ENCODE measurements at regions not wholly inside any gene's neighbourhood (a gene's known extent, or its start where the extent isn't known, plus 50 kb on each side); places are given as distances from the start of the nearest gene placed in this dataset.
"Not testable (repeated sequence)": the region's sequence is repeated elsewhere in the genome, so short reads cannot be mapped to it uniquely, and the experiment has no call there.

DNA sequence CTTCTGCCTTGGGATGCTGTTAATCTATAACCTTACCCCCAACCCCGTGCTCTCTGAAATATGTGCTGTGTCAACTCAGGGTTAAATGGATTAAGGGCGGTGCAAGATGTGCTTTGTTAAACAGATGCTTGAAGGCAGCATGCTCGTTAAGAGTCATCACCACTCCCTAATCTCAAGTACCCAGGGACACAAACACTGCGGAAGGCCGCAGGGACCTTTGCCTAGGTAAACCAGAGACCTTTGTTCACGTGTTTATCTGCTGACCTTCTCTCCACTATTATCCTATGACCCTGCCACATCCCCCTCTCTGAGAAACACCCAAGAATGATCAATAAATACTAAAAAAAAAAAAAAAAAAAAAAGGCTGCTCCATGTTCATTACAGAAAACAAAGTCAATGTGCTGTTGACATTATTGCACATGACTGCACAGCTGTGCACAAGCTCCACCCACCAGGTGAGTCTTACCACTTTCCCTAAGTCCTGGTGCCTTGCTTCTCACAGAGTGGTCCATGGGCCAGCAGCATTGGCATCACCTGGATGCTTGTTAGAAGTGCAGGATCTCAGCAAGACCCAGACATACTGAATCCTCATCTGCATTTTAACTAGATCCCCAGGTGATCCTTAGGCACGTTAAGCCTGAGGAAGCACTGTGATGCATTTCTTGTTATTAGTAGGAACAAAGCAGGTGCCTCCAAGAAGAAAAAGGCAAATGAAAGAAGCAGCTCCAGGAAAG, 127.0 kb downstream of the TMX1 start:
- not testable (repeated sequence) for H3K27me3 Mint-ChIP-seq, H3K4me1 Mint-ChIP-seq, H3K4me3 Mint-ChIP-seq, H3K9me3 Mint-ChIP-seq, H3K27ac Mint-ChIP-seq, H3K36me3 Mint-ChIP-seq

DNA sequence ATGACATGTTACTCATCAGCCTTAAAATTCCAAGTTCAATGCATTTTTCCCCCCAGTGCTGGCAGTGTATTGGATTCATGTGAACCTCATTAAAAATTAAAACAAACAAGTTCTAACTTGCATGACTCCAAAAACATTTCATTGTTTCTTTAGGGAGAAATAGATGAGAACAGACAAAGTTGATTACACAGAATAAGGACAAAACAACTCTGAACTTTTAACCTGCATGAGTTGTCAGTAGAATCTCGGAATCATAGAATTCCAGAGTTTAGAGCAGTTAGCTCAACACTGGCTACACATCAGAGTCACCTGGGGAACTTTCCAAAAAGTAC, 127.5 kb downstream of the TMX1 start:
- H3K4me1 Mint-ChIP-seq: no peaks in the 10 kb centered on the region
- H3K4me3 Mint-ChIP-seq: no peak overlapping the region
- H3K27me3 Mint-ChIP-seq: no peaks in the 10 kb centered on the region
- peaks cover 0 to 3% (median 0%) of the 10 kb centered on the region in 3 donors for H3K9me3 Mint-ChIP-seq
- H3K27ac Mint-ChIP-seq: no peak overlapping the region
- no peaks in the 10 kb centered on the region for H3K36me3 Mint-ChIP-seq

DNA sequence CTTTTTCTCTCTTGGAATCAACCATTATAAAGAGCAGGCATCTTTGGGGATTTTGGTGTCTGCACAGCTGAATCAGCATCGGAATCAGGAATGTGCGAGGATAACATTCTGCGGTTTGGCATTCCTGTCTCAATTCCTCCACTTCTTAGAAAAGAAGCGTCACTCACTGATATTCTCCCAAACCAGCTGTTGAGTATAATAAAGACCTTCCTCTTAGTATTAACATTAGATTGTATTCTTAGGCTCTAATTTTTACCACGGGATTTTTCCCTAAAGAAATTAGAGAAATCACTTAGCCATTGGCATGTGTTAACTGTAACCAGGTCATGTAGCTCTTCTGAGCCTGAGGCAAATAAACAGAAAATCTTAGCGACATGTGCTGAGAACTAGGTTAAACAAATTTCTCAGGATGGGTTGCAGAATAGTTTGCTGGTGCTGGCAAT, 128.7 kb downstream of the TMX1 start:
- no peaks in the 10 kb centered on the region for H3K4me1 Mint-ChIP-seq
- no peaks in the 10 kb centered on the region for H3K27me3 Mint-ChIP-seq
- no peak overlapping the region for H3K4me3 Mint-ChIP-seq
- H3K9me3 Mint-ChIP-seq: peaks cover 0 to 4% (median 0%) of the 10 kb centered on the region in 3 donors
- no peaks in the 10 kb centered on the region for H3K36me3 Mint-ChIP-seq
- H3K27ac Mint-ChIP-seq: no peak overlapping the region

DNA sequence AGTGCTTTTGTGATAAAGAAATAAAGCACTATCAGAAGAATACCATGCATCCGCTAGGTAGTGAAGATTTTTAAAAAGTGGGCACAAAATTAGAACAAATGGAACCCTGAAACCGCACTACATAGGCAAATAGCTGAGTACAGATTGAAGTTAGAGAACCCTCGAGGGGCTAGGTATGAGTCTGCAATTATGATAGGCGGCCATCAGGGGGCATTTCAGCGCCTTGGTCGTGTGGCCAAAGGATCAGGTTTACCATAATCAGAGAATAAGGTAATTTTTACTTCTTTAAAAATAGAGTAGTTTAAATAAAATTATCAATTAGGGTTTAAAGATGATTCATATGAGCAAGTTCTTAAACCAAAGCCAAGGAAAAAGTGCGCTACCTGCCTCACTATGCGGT, 129.8 kb downstream of the TMX1 start:
- no peak overlapping the region for H3K27ac Mint-ChIP-seq
- H3K4me1 Mint-ChIP-seq: no peaks in the 10 kb centered on the region

DNA sequence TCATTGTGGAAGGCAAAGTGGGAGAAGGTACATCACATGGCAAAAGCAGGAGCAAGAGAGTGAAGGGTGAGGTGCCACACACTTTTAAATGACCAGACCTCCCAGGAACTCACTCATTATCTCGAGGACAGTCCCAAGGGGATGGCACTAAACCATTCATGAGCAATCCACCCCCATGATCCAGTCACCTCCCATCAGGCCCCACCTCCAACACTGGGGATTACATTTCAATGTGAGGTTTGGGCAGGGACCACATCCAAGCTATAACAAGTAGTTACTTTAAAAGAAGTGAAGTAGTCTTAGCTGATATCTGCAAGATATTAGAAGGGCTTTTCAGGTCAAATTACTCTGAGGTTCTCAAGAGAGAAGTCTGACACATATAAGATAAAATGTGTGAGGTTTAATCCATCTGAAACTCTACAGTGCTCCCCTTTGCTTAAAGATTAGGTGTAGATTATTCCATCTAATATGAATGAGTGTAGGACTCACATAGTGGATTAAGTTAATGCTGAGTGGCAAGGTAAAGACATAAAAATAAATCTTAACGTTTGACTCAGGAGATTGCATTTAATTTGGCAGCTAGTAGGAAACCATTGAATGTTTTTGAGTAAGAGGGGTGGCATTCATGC, 130.8 kb downstream of the TMX1 start:
- H3K36me3 Mint-ChIP-seq: no peaks in the 10 kb centered on the region
- no peak overlapping the region for H3K4me3 Mint-ChIP-seq
- no peak overlapping the region for H3K27ac Mint-ChIP-seq
- H3K9me3 Mint-ChIP-seq: peaks cover 0 to 4% (median 0%) of the 10 kb centered on the region in 3 donors
- no peaks in the 10 kb centered on the region for H3K27me3 Mint-ChIP-seq
- no peaks in the 10 kb centered on the region for H3K4me1 Mint-ChIP-seq

More for the DNA sequence above, 129.8 kb downstream of the TMX1 start:
- H3K36me3 Mint-ChIP-seq: no peaks in the 10 kb centered on the region
- no peak overlapping the region for H3K4me3 Mint-ChIP-seq
- peaks cover 0 to 4% (median 0%) of the 10 kb centered on the region in 3 donors for H3K9me3 Mint-ChIP-seq
- no peaks in the 10 kb centered on the region for H3K27me3 Mint-ChIP-seq

DNA sequence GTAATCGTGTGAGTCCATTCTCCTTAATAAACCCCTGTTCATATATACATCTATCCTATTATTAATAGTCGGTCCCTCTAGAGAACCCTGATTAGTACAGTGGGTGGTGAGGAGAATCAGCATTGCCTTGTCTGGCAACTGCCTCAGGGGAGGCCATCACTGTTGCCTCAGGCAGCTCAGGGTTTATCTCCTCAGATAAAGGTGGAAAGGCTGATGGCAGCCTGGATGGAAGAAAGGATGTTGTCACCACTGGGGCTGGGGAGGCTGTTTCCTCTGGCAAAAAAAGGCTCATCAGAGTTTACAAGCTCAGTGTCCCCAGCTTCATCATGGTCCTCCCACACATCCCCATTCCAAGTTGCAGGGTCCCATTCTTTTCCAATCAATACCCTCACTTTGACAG, 137.1 kb downstream of the TMX1 start:
- H3K4me1 Mint-ChIP-seq, H3K36me3 Mint-ChIP-seq, H3K9me3 Mint-ChIP-seq, H3K4me3 Mint-ChIP-seq, H3K27me3 Mint-ChIP-seq, H3K27ac Mint-ChIP-seq: not testable (repeated sequence)

DNA sequence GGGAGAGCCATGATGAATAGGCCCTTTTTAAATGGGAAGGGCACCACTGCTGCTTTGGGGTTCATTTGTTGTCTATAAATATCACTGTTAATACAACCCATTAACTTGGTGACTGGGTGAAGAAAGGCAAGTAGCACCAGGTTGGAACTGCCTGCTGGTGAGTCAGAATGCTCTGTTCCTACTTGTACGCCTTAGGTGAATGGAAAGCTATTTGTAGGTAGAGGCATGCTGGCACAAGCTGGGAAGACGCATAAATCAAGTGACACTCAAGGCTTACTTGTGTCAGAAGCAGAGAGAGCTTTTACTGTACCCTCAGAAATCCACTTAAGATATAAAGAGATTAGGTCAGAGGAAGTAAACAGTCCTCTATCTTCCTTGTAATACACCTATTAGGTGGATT, 142.5 kb downstream of the TMX1 start:
- Mint-ChIP-seq H3K27me3 (peaks cover 1% of the 10 kb centered on the region), H3K9me3 (no peaks in the 10 kb centered on the region), H3K4me1 (no peaks in the 10 kb centered on the region), H3K36me3 (no peaks in the 10 kb centered on the region), H3K4me3 (no peak overlapping the region), H3K27ac (no peak overlapping the region)

DNA sequence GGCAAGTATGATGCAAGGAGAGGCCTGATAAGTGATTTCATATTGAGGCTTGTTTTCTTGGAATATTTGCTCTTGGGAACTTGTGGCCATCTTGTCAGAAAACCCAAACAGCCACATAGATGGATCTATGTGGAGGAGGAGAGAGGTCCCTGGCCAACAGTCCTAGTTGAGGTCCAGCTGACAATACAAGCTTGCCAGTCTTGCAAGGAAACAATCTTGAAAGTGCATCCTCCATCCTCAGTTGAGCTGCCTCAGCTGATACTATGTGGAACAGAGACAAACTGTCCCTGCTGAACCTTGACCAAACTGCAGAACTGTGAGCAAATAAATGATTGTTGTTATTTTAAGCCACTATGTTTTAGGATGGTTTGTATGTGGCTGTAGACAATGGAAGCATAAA, 146.4 kb downstream of the TMX1 start:
- Mint-ChIP-seq H3K9me3 (peaks cover 0 to 4% (median 2%) of the 10 kb centered on the region in 3 donors), H3K4me1 (no peaks in the 10 kb centered on the region), H3K27me3 (peaks cover 1% of the 10 kb centered on the region), H3K36me3 (no peaks in the 10 kb centered on the region), H3K4me3 (no peak overlapping the region), H3K27ac (no peak overlapping the region)

DNA sequence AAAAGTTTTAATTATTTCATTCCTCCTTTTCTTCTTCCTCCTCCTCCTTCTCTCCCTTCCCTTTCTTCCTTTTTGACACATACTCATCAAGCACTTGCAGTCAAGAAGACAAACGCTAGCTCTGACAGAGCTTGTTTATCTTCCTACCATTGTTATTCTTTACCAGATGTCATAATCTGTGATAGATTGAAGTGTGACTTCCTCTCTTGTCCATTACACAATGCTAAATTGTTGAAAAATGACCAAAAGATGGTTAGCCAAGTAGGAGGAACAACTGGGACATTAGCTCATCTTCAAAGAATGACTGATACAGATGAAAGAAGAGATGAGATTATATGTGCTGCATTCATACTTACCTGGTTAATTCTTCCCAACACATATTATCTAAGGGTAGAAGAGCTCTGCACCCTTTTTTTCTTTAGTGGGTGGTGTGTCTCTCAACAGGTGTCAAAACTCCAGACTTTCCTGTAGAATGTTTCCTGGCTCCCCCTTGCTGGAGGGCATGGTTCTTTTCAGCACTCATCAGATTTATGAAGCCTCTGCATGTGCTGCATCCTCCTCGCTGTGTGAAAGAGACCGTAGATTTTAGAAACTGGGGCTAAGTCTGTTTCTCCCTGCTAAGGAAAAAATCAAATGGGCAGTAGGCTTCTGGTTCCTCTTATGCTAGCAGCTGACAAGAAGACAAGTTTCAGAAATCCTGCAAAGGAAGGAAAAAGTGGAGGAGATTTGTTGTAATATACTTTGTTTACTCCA, 147.1 kb downstream of the TMX1 start:
- peaks cover 0 to 4% (median 2%) of the 10 kb centered on the region in 3 donors for H3K9me3 Mint-ChIP-seq
- no peak overlapping the region for H3K4me3 Mint-ChIP-seq
- no peaks in the 10 kb centered on the region for H3K4me1 Mint-ChIP-seq
- no peaks in the 10 kb centered on the region for H3K36me3 Mint-ChIP-seq
- H3K27ac Mint-ChIP-seq: no peak overlapping the region
- H3K27me3 Mint-ChIP-seq: no peaks in the 10 kb centered on the region

DNA sequence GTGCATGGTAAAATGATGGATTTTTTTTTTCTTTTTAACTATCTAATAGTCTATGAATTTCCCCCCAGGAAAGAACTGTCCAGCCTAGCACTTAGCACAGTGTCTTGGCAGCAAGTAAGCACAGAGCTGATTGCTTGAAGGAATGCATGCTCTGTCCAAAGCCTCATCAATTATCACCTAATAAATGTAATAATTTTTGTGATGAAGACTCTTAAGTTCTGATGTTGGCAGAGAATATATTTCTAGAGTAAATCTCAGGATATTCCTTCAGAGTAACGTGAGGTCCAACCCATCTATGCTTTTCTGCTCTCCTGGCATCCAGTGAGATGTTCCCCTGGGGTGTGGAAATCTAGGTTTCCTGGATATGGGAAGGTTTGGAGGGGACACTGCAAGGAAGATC, 152.4 kb downstream of the TMX1 start:
- no peak overlapping the region for H3K4me3 Mint-ChIP-seq
- H3K4me1 Mint-ChIP-seq: no peaks in the 10 kb centered on the region
- no peak overlapping the region for H3K27ac Mint-ChIP-seq
- H3K9me3 Mint-ChIP-seq: peaks cover 0 to 4% (median 2%) of the 10 kb centered on the region in 3 donors
- no peaks in the 10 kb centered on the region for H3K36me3 Mint-ChIP-seq
- H3K27me3 Mint-ChIP-seq: peaks cover 5% of the 10 kb centered on the region

DNA sequence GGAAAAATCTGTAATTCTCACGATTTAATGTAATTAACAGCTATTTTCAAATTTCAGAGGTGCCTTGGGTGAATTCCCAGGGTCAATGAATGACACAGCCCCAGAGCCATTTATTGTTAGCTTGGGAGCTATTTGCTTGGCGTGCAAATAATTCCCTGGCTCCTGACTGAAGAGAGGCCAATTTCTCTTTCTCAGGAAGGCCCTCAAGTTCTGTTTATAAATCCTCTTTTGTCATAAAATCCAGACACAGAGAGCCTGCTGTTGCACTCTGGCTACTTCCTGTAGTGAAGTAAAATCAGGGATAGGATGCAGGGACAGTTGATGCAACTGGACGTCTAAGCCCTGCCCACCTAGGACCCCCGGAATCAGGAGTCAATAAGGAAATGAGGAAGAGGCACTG, 154.3 kb downstream of the TMX1 start:
- H3K4me1 Mint-ChIP-seq: no peaks in the 10 kb centered on the region
- H3K27ac Mint-ChIP-seq: no peak overlapping the region
- peaks cover 0 to 3% (median 2%) of the 10 kb centered on the region in 3 donors for H3K9me3 Mint-ChIP-seq
- no peak overlapping the region for H3K4me3 Mint-ChIP-seq
- H3K36me3 Mint-ChIP-seq: no peaks in the 10 kb centered on the region
- peaks cover 12% of the 10 kb centered on the region for H3K27me3 Mint-ChIP-seq

DNA sequence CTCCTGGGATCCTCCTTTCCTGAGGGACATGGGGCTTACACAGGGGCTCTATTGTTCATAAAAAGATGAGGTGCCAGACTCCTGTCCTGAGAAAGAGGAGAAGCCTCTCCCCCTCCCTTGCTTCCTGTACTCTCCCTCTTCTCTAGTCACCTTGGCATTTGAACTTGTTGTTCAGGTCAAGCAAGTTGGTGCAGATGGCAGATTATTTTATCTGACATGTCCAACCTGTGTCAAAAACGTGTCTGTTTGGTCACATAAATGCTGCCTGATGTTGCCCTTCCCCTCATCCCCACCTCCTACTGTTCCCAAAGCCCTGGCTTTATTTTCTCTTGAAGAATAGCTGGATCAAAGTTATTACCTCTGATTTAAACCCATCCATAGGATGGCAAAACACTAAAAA, 154.8 kb downstream of the TMX1 start:
- Mint-ChIP-seq H3K9me3 (peaks cover 0 to 2% (median 0%) of the 10 kb centered on the region in 3 donors), H3K4me1 (no peaks in the 10 kb centered on the region), H3K36me3 (no peaks in the 10 kb centered on the region), H3K27me3 (peaks cover 12% of the 10 kb centered on the region), H3K4me3 (no peak overlapping the region), H3K27ac (no peak overlapping the region)

DNA sequence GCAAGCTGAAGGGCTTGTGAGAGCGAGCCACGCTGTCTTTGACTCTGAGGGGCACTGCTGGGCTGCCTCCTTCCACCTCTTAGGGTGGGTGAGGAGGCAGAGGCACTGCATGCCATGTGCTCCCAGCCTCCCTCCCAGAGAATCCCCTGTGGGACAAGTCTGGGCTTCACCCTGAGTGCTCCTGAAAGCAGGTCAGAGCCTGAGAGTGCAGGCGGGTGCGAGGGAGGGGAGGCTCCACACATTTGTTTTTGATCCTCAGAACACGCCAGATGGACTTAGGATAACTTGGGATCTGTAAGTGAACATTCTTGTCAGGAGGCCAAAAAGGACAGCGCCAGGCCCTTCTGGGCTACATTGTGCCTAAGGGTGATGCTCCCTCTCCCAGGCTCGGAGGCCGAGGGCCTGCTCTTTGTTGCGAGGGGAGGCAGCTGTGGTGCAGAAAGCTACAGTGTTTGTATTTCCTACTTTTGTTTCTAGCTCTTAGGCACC, 155.4 kb downstream of the TMX1 start:
- Mint-ChIP-seq H3K27ac (no peak overlapping the region), H3K4me1 (no peaks in the 10 kb centered on the region), H3K27me3 (peaks cover 12% of the 10 kb centered on the region), H3K9me3 (no peaks in the 10 kb centered on the region), H3K36me3 (no peaks in the 10 kb centered on the region), H3K4me3 (no peak overlapping the region)

DNA sequence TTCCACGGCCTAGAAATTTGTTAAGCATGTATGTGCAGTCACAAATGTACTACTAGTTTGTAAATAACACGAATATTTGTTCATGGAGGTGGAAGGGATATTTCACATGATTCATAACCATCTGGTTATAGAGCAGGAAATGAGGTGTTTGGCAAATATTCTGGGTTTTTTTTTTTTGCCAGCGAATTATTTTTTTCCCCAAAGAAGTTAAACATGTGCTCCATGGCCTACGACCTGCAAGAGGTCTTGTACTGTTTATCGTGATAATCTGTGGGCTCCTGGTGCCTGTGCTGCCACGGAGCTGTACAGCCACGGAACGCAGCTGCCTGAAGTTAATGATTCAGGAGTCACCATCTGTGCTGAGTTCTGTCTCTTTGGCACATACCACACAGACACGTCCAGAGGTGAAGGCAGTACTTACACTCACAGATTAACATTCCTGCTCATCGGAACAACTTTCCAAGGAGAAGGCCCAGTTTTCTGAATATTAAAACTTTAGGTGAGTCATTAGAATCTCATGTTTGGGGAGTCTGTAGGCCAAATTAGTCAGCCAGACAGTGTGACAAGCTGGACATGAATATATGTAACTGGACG, 156.3 kb downstream of the TMX1 start:
- H3K4me3 Mint-ChIP-seq: no peak overlapping the region

DNA sequence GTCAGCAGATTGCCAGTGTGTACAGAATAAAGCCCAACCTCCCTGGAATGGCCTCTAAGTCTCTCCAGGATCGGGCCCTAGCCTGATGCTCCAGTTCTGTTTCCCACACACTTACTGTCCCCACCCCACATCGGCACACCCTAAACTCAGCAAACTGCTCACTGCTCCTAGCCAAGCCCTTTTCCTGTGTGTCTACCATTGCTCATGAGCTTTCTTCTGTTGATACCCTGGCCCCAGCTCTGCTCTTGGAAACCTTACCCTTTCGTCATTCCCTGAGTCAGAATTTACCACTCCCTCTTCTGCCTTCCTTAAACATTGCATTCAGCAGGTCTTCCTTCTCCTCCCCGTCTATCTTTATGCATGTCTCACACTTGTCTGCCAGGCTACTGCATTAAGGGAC, 158.9 kb downstream of the TMX1 start:
- H3K4me3 Mint-ChIP-seq: no peak overlapping the region
- H3K27me3 Mint-ChIP-seq: peaks cover 13% of the 10 kb centered on the region
- H3K36me3 Mint-ChIP-seq: no peaks in the 10 kb centered on the region
- no peaks in the 10 kb centered on the region for H3K9me3 Mint-ChIP-seq
- no peaks in the 10 kb centered on the region for H3K4me1 Mint-ChIP-seq
- no peak overlapping the region for H3K27ac Mint-ChIP-seq

More for the DNA sequence above, 156.3 kb downstream of the TMX1 start:
- Mint-ChIP-seq H3K36me3 (no peaks in the 10 kb centered on the region), H3K9me3 (no peaks in the 10 kb centered on the region), H3K27me3 (peaks cover 12% of the 10 kb centered on the region), H3K4me1 (no peaks in the 10 kb centered on the region), H3K27ac (no peak overlapping the region)

Measured in IgD-negative memory B cell (primary cell).